Panc1 (cell line): ENCODE measurements at regions not wholly inside any gene's neighbourhood (a gene's known extent, or its start where the extent isn't known, plus 50 kb on each side); places are given as distances from the start of the nearest gene placed in this dataset.

Source experiments
- ATAC-seq: fragments of 200-7000 bp; cut with Tn5 transposase; 2 replicates; pipeline ENCODE4 v1.9.1; 2020; ENCODE audit warnings: mild to moderate bottlenecking, moderate library complexity
- BruUV-seq: library from RNA; stranded (reverse); fragments of 400-500 nt; replicated peaks from 2 replicates; lab custom pipeline; 2021; lab: Mats Ljungman, UMichigan
- CTCF ChIA-PET: fragments of 300-600 bp; sonication (Branson Sonifier 250); formaldehyde crosslinking; loops from one replicate; lab custom pipeline; 2022; ENCODE audit warnings: antibody characterized with exemption; lab: Charles Lee
- POLR2A ChIA-PET: fragments of 300-600 bp; sonication (Branson Sonifier 250); formaldehyde crosslinking; loops from one replicate; lab custom pipeline; 2022; ENCODE audit warnings: antibody characterized with exemption; lab: Charles Lee
- DNase-seq: peaks from one replicate; pipeline ENCODE4 v3.0.0-alpha.2; 2010; ENCODE audit warnings: low read depth, low spot score
- H3K27ac ChIP-seq: 2 replicates; pipeline ENCODE4 v1.5.1; 2011; ENCODE audit warnings: mild to moderate bottlenecking, low read length, inconsistent platforms
- H3K27me3 ChIP-seq: fragments of 200-500 bp; sonication (Bioruptor generic); 2 replicates; pipeline ENCODE4 v1.6.0; 2014; ENCODE audit warnings: low read length, inconsistent platforms; ENCODE audit not compliant: control insufficient read depth, insufficient read depth
- H3K36me3 ChIP-seq: fragments of 200-500 bp; sonication (Bioruptor generic); 2 replicates; pipeline ENCODE4 v1.5.1; 2014; ENCODE audit warnings: inconsistent platforms, mild to moderate bottlenecking, low read length, moderate library complexity; ENCODE audit not compliant: control insufficient read depth, insufficient read depth
- H3K4me1 ChIP-seq: 2 replicates; pipeline ENCODE4 v1.5.1; 2011; ENCODE audit warnings: inconsistent platforms, mild to moderate bottlenecking, low read length, moderate library complexity; ENCODE audit not compliant: control insufficient read depth, insufficient read depth
- H3K4me3 ChIP-seq, 2 experiments: 2 replicates each; pipeline ENCODE4 v1.5.1; 2011 to 2012; ENCODE audit warnings: low read depth in 2 of 2, low read length in 2 of 2, mild to moderate bottlenecking in 2 of 2, inconsistent platforms in 1 of 2, moderate library complexity in 1 of 2
- H3K9me3 ChIP-seq: fragments of 200-500 bp; sonication (Bioruptor generic); 2 replicates; pipeline ENCODE4 v1.5.1; 2014; ENCODE audit warnings: low read depth, mild to moderate bottlenecking, inconsistent platforms, low read length, moderate library complexity; ENCODE audit not compliant: control insufficient read depth, insufficient read depth
- CTCF ChIP-seq: fragments of 450-650 bp; IDR thresholded peaks from 2 replicates; pipeline ENCODE4 v1.5.1; 2017; ENCODE audit warnings: mild to moderate bottlenecking
- POLR2AphosphoS5 ChIP-seq: IDR thresholded peaks from 2 replicates; pipeline ENCODE4 v1.6.1; 2012; ENCODE audit warnings: mild to moderate bottlenecking, low read depth, low read length, moderate library complexity
- SIN3A ChIP-seq: IDR thresholded peaks from 2 replicates; pipeline ENCODE4 v1.6.1; 2012; ENCODE audit warnings: low read depth, mild to moderate bottlenecking, low read length, moderate library complexity, borderline replicate concordance; ENCODE audit not compliant: insufficient read depth
- TCF7L2 ChIP-seq: IDR thresholded peaks from 2 replicates; pipeline ENCODE4 v1.6.1; 2011; ENCODE audit warnings: mild to moderate bottlenecking, low read depth, low read length, inconsistent platforms
- in situ Hi-C: cut with HindIII; loops from 2 replicates; pipeline ENCODE4 v1.10.0; 2016; ENCODE audit warnings: low sequenced_read_pairs, low pct_unique_long_range_greater_than_20kb
- intact Hi-C: fragments of 100-400 bp; cut with micrococcal nuclease; formaldehyde crosslinking; loops from one replicate; pipeline ENCODE4 v1.10.0; 2022; ENCODE audit not compliant: unreplicated experiment
- TF ChIP-seq, protein P1 (sequence below), 2 experiments: IDR thresholded peaks; 2 replicates each; pipeline ENCODE4 v1.6.1; 2011 to 2012; ENCODE audit warnings: low read depth in 2 of 2, control low read depth in 1 of 2, low read length in 1 of 2, mild to moderate bottlenecking in 1 of 2, moderate library complexity in 1 of 2; ENCODE audit not compliant: insufficient read depth in 1 of 2

DNA sequence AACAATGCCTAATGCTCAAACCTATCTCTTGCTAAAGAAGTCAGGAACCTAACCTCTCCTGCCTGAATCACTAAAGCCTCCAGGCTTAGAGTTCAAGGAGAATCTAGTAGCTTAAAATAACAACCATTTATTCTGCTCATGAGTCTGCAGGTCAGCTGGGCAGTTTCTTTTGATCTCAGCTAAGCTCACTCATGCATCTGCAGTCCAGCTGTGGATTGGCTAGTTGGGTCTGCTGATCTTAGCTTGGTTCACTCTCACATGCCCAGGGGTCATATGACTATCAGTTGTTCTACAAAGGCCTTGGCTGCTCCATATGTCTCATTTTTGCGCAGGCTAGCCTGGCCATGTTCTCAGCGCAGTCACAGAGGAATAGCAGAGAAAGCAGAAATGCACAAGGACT lies 109.2 kb upstream of the STT3B start:
- Histone ChIP-seq H3K27me3 (no peaks in the 10 kb centered on the region), H3K4me1 (no peaks in the 10 kb centered on the region), H3K4me3 (no peak overlapping the region), H3K27ac (no peak overlapping the region), H3K9me3 (no peaks in the 10 kb centered on the region), H3K36me3 (no peaks in the 10 kb centered on the region)
- POLR2A ChIA-PET = no interaction called here
- TF ChIP-seq CTCF = no peak
- TF ChIP-seq POLR2AphosphoS5 = no peak
- TF ChIP-seq SIN3A = no peak
- no peak for TF ChIP-seq TCF7L2
- TF ChIP-seq, protein P1, sequence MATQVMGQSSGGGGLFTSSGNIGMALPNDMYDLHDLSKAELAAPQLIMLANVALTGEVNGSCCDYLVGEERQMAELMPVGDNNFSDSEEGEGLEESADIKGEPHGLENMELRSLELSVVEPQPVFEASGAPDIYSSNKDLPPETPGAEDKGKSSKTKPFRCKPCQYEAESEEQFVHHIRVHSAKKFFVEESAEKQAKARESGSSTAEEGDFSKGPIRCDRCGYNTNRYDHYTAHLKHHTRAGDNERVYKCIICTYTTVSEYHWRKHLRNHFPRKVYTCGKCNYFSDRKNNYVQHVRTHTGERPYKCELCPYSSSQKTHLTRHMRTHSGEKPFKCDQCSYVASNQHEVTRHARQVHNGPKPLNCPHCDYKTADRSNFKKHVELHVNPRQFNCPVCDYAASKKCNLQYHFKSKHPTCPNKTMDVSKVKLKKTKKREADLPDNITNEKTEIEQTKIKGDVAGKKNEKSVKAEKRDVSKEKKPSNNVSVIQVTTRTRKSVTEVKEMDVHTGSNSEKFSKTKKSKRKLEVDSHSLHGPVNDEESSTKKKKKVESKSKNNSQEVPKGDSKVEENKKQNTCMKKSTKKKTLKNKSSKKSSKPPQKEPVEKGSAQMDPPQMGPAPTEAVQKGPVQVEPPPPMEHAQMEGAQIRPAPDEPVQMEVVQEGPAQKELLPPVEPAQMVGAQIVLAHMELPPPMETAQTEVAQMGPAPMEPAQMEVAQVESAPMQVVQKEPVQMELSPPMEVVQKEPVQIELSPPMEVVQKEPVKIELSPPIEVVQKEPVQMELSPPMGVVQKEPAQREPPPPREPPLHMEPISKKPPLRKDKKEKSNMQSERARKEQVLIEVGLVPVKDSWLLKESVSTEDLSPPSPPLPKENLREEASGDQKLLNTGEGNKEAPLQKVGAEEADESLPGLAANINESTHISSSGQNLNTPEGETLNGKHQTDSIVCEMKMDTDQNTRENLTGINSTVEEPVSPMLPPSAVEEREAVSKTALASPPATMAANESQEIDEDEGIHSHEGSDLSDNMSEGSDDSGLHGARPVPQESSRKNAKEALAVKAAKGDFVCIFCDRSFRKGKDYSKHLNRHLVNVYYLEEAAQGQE (IDR thresholded peaks at IDR 0.05; ENCODE audit: insufficient read depth in 1 of 2, low read depth in 2 of 2, low read length in 1 of 2) = no peak
- in situ Hi-C loops = no loop called here
- ATAC-seq (no peak), DNase-seq (no peak)
- BruUV-seq = no TSS peak
- CTCF ChIA-PET = no interaction called here
- intact Hi-C loops = no loop called here

DNA sequence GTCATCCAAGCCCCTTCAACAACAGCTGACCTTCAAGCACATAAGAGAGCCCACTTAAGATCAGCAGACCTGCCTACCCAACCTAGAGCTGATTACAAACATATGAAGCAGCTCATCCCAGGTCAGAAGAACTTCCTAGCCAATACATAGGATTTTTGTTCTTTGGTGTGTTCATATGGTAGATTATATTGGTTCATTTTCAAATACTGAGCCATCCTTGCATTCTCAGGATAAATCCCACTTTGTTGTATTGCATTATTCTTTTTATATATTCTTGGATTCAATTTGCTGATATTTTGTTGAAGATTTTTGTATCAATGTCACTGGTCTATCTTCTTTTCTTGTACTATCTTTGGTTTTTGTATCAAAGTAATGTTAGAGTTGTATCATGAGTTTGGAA lies 107.3 kb upstream of the STT3B start:
- Histone ChIP-seq H3K4me1 (no peaks in the 10 kb centered on the region), H3K4me3 (no peak overlapping the region), H3K36me3 (no peaks in the 10 kb centered on the region), H3K9me3 (no peaks in the 10 kb centered on the region), H3K27ac (no peak overlapping the region), H3K27me3 (no peaks in the 10 kb centered on the region)
- ATAC-seq = no peak
- intact Hi-C loops (no loop called here), in situ Hi-C loops (no loop called here)
- DNase-seq = no peak
- TF ChIP-seq CTCF (no peak), POLR2AphosphoS5 (no peak), TCF7L2 (no peak), SIN3A (no peak)
- TF ChIP-seq, protein P1 (IDR thresholded peaks at IDR 0.05; ENCODE audit: insufficient read depth in 1 of 2, low read depth in 2 of 2, low read length in 1 of 2) = no peak
- POLR2A ChIA-PET = no interaction called here
- no TSS peak for BruUV-seq
- CTCF ChIA-PET = no interaction called here
